ENCODE measurements at regions not wholly inside any gene's neighbourhood (a gene's known extent, or its start where the extent isn't known, plus 50 kb on each side); places are given as distances from the start of the nearest gene placed in this dataset.

DNA sequence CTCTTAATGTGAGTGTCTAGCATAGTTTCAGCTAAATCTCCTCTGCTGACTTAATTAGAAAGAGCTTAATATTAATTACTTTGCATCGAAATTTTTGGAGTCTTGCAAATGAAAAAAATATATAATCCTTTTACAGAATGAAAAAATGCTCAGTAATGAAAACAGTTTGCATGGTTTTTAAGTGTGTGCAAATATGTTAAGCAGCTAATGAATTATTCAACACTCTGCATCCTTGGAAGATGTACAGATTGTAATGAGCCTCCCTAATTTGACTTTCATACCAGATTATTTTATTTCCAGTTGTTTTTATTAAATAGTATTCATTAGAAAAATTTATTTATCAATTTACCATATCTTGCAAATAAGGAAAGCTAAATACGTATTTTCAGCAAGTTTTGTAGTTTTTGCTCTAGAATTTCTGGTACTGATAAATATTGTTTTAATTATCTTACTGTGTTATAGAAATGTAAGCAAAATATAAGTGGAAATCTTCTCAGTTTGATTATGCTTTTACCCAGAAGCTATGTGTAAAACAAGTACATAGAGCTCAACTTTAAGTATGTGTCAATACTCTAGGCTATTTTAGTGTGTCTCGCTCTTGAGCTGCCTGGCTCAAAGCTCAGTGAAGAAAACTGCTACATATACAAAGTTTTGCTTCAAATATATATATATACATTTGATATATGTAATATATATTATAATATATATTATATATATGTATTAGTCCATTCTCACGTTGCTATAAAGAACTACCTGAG lies 714.9 kb upstream of the LUZP2 start:
- TF ChIP-seq, protein P1, sequence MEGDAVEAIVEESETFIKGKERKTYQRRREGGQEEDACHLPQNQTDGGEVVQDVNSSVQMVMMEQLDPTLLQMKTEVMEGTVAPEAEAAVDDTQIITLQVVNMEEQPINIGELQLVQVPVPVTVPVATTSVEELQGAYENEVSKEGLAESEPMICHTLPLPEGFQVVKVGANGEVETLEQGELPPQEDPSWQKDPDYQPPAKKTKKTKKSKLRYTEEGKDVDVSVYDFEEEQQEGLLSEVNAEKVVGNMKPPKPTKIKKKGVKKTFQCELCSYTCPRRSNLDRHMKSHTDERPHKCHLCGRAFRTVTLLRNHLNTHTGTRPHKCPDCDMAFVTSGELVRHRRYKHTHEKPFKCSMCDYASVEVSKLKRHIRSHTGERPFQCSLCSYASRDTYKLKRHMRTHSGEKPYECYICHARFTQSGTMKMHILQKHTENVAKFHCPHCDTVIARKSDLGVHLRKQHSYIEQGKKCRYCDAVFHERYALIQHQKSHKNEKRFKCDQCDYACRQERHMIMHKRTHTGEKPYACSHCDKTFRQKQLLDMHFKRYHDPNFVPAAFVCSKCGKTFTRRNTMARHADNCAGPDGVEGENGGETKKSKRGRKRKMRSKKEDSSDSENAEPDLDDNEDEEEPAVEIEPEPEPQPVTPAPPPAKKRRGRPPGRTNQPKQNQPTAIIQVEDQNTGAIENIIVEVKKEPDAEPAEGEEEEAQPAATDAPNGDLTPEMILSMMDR (IDR thresholded peaks at IDR 0.05) = no peak
- TF ChIP-seq POLR2A (IDR thresholded peaks at IDR 0.05) = no peak
